ENCODE measurements at regions not wholly inside any gene's neighbourhood (a gene's known extent, or its start where the extent isn't known, plus 50 kb on each side); places are given as distances from the start of the nearest gene placed in this dataset.

- TF ChIP-seq POLR2AphosphoS5 (IDR thresholded peaks at IDR 0.05) (no peak), CTCF (IDR thresholded peaks at IDR 0.05) (no peak)
These were observed 1581.0 kb downstream of the MAT2B start for GRCh38 chr5:165086465-165086864.

All from transverse colon (tissue), 4 donors.